GM19467 (cell line): ENCODE measurements at regions not wholly inside any gene's neighbourhood (a gene's known extent, or its start where the extent isn't known, plus 50 kb on each side); places are given as distances from the start of the nearest gene placed in this dataset.
"Not testable (repeated sequence)": the region's sequence is repeated elsewhere in the genome, so short reads cannot be mapped to it uniquely, and the experiment has no call there.

Experiments used
- ATAC-seq: cut with Tn5 transposase; IDR thresholded peaks from one replicate; pipeline ENCODE4 v1.9.1; 2021; ENCODE audit warnings: mild to moderate bottlenecking, moderate library complexity; ENCODE audit not compliant: unreplicated experiment

GRCh38 chr6:130700397-130700796, 126.8 kb upstream of the SMLR1 start:
- no peak for ATAC-seq

GRCh38 chr6:130708338-130708737, 118.9 kb upstream of the SMLR1 start:
- no peak for ATAC-seq

- ATAC-seq: not testable (repeated sequence)
Observed at GRCh38 chr6:130711641-130712040, 115.6 kb upstream of the SMLR1 start.

- no peak for ATAC-seq
Observed at GRCh38 chr6:130713144-130713543, 114.1 kb upstream of the SMLR1 start.

GRCh38 chr6:130715058-130715457, 112.1 kb upstream of the SMLR1 start:
- ATAC-seq: no peak

GRCh38 chr6:130716466-130716865, 110.7 kb upstream of the SMLR1 start:
- no peak for ATAC-seq

- ATAC-seq: no peak
Observed at GRCh38 chr6:130717657-130718056, 109.5 kb upstream of the SMLR1 start.

GRCh38 chr6:130720076-130720715, 107.0 kb upstream of the SMLR1 start:
- ATAC-seq: no peak

- ATAC-seq: no peak
Observed at GRCh38 chr6:130724089-130724488, 103.1 kb upstream of the SMLR1 start.

GRCh38 chr6:130725551-130725950, 101.7 kb upstream of the SMLR1 start:
- ATAC-seq: no peak

GRCh38 chr6:130728064-130728463, 99.1 kb upstream of the SMLR1 start:
- not testable (repeated sequence) for ATAC-seq

GRCh38 chr6:130730600-130730999, 96.6 kb upstream of the SMLR1 start:
- ATAC-seq: no peak

- no peak for ATAC-seq
Observed at GRCh38 chr6:130734161-130734560, 93.0 kb upstream of the SMLR1 start.

- ATAC-seq: no peak
Observed at GRCh38 chr6:130740308-130740707, 86.9 kb upstream of the SMLR1 start.

- ATAC-seq: no peak
Observed at GRCh38 chr6:130742131-130742681, 85.0 kb upstream of the SMLR1 start.

- no peak for ATAC-seq
Observed at GRCh38 chr6:130743175-130743574, 84.0 kb upstream of the SMLR1 start.

GRCh38 chr6:130744576-130745366, 82.4 kb upstream of the SMLR1 start:
- ATAC-seq: no peak

GRCh38 chr6:130748041-130748440, 79.2 kb upstream of the SMLR1 start:
- ATAC-seq: no peak

- no peak for ATAC-seq
Observed at GRCh38 chr6:130749402-130749801, 77.8 kb upstream of the SMLR1 start.

GRCh38 chr6:130752267-130752666, 74.9 kb upstream of the SMLR1 start:
- ATAC-seq: no peak

GRCh38 chr6:130754786-130755367, 72.3 kb upstream of the SMLR1 start:
- no peak for ATAC-seq
